ENCODE measurements at regions not wholly inside any gene's neighbourhood (a gene's known extent, or its start where the extent isn't known, plus 50 kb on each side); places are given as distances from the start of the nearest gene placed in this dataset.

- no peak for TF ChIP-seq EZH2phosphoT487 (IDR thresholded peaks at IDR 0.05; ENCODE audit: borderline replicate concordance, low read depth, low read length)
- TF ChIP-seq CTCF (conservative IDR thresholded peaks at IDR 0.05; ENCODE audit: low read length) = no peak
These were observed 368.9 kb upstream of the PLSCR5 start for GRCh38 chr3:146974001-146974400.

Data from OCI-LY7 (cell line).